Right lobe of liver (tissue), 4 donors: ENCODE measurements at regions not wholly inside any gene's neighbourhood (a gene's known extent, or its start where the extent isn't known, plus 50 kb on each side); places are given as distances from the start of the nearest gene placed in this dataset.

Experiments used
- CTCF ChIP-seq, 4 donors: fragments of 200-600 bp in 3 of 4; fragments of 450-650 bp in 1 of 4; IDR thresholded peaks; one replicate each; pipeline versions ENCODE4 v1.5.1 to v1.8.0; 2016 to 2022; ENCODE audit warnings: antibody characterized with exemption in 4 of 4, mild to moderate bottlenecking in 2 of 4
- POLR2A ChIP-seq: fragments of 450-650 bp; IDR thresholded peaks from one replicate; pipeline ENCODE4 v1.6.1; 2017; ENCODE audit warnings: antibody characterized with exemption, mild to moderate bottlenecking
- donor health status: DM: no; HTN: no; CAD: no.
- donor health status: DM: no; HTN: no; CAD: no.
- donor health status: DM: no; HTN: yes; CAD: no.

- no peak for TF ChIP-seq POLR2A
- TF ChIP-seq CTCF (IDR thresholded peaks at IDR 0.05), result no peak
Observed at GRCh38 chr6:159100395-159101182, 55.8 kb upstream of the TAGAP start.
